WTC11 (cell line): ENCODE measurements at regions not wholly inside any gene's neighbourhood (a gene's known extent, or its start where the extent isn't known, plus 50 kb on each side); places are given as distances from the start of the nearest gene placed in this dataset.

ENCODE experiments used
- ATAC-seq: fragments of 200-7000 bp; cut with Tn5 transposase; 2 replicates; pipeline ENCODE4 v1.10.0; 2021; ENCODE audit warnings: mild to moderate bottlenecking, moderate library complexity
- CTCF ChIA-PET: fragments of 300-600 bp; sonication (Branson Sonifier 250); formaldehyde crosslinking; loops from one replicate; lab custom pipeline; 2021; ENCODE audit warnings: antibody characterized with exemption; lab: Charles Lee
- POLR2A ChIA-PET: fragments of 350-600 bp; sonication (Branson Sonifier 250); formaldehyde crosslinking; loops from one replicate; lab custom pipeline; 2021; ENCODE audit warnings: antibody characterized with exemption; lab: Charles Lee
- DNase-seq: peaks from one replicate; pipeline ENCODE4 v3.0.0; 2021; ENCODE audit warnings: low spot score
- H3K27ac Mint-ChIP-seq: 2 replicates; pipeline ENCODE4 v1.8.0; 2021; ENCODE audit warnings: mixed read lengths
- H3K27me3 Mint-ChIP-seq: 2 replicates; pipeline ENCODE4 v1.8.0; 2021; ENCODE audit warnings: low read depth, mild to moderate bottlenecking, moderate library complexity, mixed read lengths
- H3K36me3 Mint-ChIP-seq: 2 replicates; pipeline ENCODE4 v1.8.0; 2021; ENCODE audit warnings: mixed read lengths
- H3K4me1 Mint-ChIP-seq: 2 replicates; pipeline ENCODE4 v1.8.0; 2022; ENCODE audit warnings: mixed read lengths
- H3K4me3 Mint-ChIP-seq: 2 replicates; pipeline ENCODE4 v1.8.0; 2021; ENCODE audit warnings: mild to moderate bottlenecking, moderate library complexity, mixed read lengths
- H3K9me3 Mint-ChIP-seq: 2 replicates; pipeline ENCODE4 v1.8.0; 2021; ENCODE audit warnings: mixed read lengths
- ATF1 ChIP-seq: sonication (generic); formaldehyde crosslinking; IDR thresholded peaks from 2 replicates; pipeline ENCODE4 v1.8.1; 2023; ENCODE audit warnings: mild to moderate bottlenecking, moderate library complexity, missing genetic modification reagents
- CREM ChIP-seq: sonication (generic); formaldehyde crosslinking; IDR thresholded peaks from 2 replicates; pipeline ENCODE4 v1.8.1; 2022; ENCODE audit warnings: mild to moderate bottlenecking, missing genetic modification reagents, moderate library complexity
- FOXP4 ChIP-seq: sonication (generic); formaldehyde crosslinking; IDR thresholded peaks from 2 replicates; pipeline ENCODE4 v1.8.0; 2022; ENCODE audit warnings: mild to moderate bottlenecking, missing genetic modification reagents
- IRF1 ChIP-seq: sonication (generic); formaldehyde crosslinking; IDR thresholded peaks from 2 replicates; pipeline ENCODE4 v1.8.0; 2023; ENCODE audit warnings: missing genetic modification reagents
- JAZF1 ChIP-seq: fragments of 250-450 bp; sonication (Bioruptor Pico); IDR thresholded peaks from 2 replicates; pipeline ENCODE4 v1.9.0; 2021; ENCODE audit warnings: moderate library complexity, mild to moderate bottlenecking, inconsistent platforms
- KAT7 ChIP-seq: sonication (generic); formaldehyde crosslinking; IDR thresholded peaks from 2 replicates; pipeline ENCODE4 v1.8.1; 2023; ENCODE audit warnings: missing genetic modification reagents, mild to moderate bottlenecking, borderline replicate concordance
- NFE2L1 ChIP-seq: sonication (generic); formaldehyde crosslinking; IDR thresholded peaks from 2 replicates; pipeline ENCODE4 v1.8.1; 2023; ENCODE audit warnings: missing genetic modification reagents
- PRRX2 ChIP-seq: fragments of 250-450 bp; sonication (Bioruptor Pico); IDR thresholded peaks from 2 replicates; pipeline ENCODE4 v1.8.0; 2021; ENCODE audit warnings: mild to moderate bottlenecking
- TEAD1 ChIP-seq: sonication (generic); formaldehyde crosslinking; IDR thresholded peaks from 2 replicates; pipeline ENCODE4 v1.8.0; 2022; ENCODE audit warnings: mild to moderate bottlenecking, missing genetic modification reagents
- ZNF396 ChIP-seq: fragments of 250-450 bp; sonication (Bioruptor Pico); IDR thresholded peaks from 2 replicates; pipeline ENCODE4 v1.8.0; 2021; ENCODE audit warnings: mild to moderate bottlenecking, moderate library complexity, borderline replicate concordance
- TF ChIP-seq, protein P1 (sequence below): fragments of 250-450 bp; sonication (Bioruptor Pico); IDR thresholded peaks from 2 replicates; pipeline ENCODE4 v2.1.2; 2022; ENCODE audit warnings: mild to moderate bottlenecking, moderate library complexity
- TF ChIP-seq, protein P2 (sequence below): sonication (generic); formaldehyde crosslinking; IDR thresholded peaks from 2 replicates; pipeline ENCODE4 v1.8.0; 2022; ENCODE audit warnings: missing genetic modification reagents
- TF ChIP-seq, protein P3 (sequence below): fragments of 250-450 bp; sonication (Bioruptor Pico); IDR thresholded peaks from 2 replicates; pipeline ENCODE4 v1.9.0; 2021; ENCODE audit warnings: mild to moderate bottlenecking, borderline replicate concordance

DNA sequence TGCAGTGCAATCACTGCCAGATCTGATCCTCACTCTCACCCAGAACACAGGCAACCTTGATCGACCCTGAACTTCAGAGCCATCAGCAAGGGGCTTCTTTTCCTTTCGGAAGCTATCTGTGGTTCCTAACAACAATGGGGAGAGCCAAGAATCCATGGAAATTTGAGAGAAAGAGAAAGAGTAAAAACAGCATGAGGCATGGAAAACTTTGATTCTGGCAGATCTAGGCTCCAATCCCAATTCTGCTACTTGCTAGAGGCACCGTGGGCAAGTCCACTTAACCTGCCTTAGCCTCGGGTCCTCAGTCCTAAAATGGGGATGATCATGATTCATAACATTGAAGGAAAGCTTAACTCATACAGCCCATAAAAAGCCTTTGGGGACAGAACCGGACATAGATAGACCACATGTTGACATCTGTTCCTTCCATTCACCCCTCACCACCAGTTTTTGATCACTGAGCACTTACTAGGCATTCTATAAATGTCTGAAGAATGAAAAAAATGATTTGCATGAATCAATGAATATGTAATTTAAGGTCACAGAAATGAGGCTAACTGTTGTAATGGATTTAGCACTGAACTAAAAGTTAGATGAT is 605.7 kb upstream of the CFAP20DC start (continued):
- TF ChIP-seq, protein P1, sequence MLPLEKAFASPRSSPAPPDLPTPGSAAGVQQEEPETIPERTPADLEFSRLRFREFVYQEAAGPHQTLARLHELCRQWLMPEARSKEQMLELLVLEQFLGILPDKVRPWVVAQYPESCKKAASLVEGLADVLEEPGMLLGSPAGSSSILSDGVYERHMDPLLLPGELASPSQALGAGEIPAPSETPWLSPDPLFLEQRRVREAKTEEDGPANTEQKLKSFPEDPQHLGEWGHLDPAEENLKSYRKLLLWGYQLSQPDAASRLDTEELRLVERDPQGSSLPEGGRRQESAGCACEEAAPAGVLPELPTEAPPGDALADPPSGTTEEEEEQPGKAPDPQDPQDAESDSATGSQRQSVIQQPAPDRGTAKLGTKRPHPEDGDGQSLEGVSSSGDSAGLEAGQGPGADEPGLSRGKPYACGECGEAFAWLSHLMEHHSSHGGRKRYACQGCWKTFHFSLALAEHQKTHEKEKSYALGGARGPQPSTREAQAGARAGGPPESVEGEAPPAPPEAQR, result no peak
- no peak for TF ChIP-seq NFE2L1 (CRISPR knock-in tag)
- TF ChIP-seq, protein P2, sequence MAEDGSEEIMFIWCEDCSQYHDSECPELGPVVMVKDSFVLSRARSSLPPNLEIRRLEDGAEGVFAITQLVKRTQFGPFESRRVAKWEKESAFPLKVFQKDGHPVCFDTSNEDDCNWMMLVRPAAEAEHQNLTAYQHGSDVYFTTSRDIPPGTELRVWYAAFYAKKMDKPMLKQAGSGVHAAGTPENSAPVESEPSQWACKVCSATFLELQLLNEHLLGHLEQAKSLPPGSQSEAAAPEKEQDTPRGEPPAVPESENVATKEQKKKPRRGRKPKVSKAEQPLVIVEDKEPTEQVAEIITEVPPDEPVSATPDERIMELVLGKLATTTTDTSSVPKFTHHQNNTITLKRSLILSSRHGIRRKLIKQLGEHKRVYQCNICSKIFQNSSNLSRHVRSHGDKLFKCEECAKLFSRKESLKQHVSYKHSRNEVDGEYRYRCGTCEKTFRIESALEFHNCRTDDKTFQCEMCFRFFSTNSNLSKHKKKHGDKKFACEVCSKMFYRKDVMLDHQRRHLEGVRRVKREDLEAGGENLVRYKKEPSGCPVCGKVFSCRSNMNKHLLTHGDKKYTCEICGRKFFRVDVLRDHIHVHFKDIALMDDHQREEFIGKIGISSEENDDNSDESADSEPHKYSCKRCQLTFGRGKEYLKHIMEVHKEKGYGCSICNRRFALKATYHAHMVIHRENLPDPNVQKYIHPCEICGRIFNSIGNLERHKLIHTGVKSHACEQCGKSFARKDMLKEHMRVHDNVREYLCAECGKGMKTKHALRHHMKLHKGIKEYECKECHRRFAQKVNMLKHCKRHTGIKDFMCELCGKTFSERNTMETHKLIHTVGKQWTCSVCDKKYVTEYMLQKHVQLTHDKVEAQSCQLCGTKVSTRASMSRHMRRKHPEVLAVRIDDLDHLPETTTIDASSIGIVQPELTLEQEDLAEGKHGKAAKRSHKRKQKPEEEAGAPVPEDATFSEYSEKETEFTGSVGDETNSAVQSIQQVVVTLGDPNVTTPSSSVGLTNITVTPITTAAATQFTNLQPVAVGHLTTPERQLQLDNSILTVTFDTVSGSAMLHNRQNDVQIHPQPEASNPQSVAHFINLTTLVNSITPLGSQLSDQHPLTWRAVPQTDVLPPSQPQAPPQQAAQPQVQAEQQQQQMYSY (CRISPR knock-in tag), result no peak
- TF ChIP-seq, protein P3, sequence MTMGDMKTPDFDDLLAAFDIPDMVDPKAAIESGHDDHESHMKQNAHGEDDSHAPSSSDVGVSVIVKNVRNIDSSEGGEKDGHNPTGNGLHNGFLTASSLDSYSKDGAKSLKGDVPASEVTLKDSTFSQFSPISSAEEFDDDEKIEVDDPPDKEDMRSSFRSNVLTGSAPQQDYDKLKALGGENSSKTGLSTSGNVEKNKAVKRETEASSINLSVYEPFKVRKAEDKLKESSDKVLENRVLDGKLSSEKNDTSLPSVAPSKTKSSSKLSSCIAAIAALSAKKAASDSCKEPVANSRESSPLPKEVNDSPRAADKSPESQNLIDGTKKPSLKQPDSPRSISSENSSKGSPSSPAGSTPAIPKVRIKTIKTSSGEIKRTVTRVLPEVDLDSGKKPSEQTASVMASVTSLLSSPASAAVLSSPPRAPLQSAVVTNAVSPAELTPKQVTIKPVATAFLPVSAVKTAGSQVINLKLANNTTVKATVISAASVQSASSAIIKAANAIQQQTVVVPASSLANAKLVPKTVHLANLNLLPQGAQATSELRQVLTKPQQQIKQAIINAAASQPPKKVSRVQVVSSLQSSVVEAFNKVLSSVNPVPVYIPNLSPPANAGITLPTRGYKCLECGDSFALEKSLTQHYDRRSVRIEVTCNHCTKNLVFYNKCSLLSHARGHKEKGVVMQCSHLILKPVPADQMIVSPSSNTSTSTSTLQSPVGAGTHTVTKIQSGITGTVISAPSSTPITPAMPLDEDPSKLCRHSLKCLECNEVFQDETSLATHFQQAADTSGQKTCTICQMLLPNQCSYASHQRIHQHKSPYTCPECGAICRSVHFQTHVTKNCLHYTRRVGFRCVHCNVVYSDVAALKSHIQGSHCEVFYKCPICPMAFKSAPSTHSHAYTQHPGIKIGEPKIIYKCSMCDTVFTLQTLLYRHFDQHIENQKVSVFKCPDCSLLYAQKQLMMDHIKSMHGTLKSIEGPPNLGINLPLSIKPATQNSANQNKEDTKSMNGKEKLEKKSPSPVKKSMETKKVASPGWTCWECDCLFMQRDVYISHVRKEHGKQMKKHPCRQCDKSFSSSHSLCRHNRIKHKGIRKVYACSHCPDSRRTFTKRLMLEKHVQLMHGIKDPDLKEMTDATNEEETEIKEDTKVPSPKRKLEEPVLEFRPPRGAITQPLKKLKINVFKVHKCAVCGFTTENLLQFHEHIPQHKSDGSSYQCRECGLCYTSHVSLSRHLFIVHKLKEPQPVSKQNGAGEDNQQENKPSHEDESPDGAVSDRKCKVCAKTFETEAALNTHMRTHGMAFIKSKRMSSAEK (CRISPR knock-in tag), result no peak

- Mint-ChIP-seq H3K27ac (no peak overlapping the region), H3K36me3 (peaks cover 2% of the 10 kb centered on the region), H3K27me3 (peaks cover 2% of the 10 kb centered on the region; the same call in 1 of the 2 replicates), H3K9me3 (peaks cover 21% of the 10 kb centered on the region), H3K4me1 (peaks cover 3% of the 10 kb centered on the region)
- POLR2A ChIA-PET, result no interaction called here
- no peak for ATAC-seq
- TF ChIP-seq JAZF1, result no peak
- TF ChIP-seq PRRX2 (CRISPR knock-in tag), result no peak
- no peak for TF ChIP-seq ZNF396 (CRISPR knock-in tag)
- TF ChIP-seq FOXP4, result no peak
- no peak for TF ChIP-seq CREM (CRISPR knock-in tag)
- TF ChIP-seq TEAD1 (CRISPR knock-in tag), result no peak
- TF ChIP-seq ATF1 (CRISPR knock-in tag), result no peak
- TF ChIP-seq IRF1 (CRISPR knock-in tag), result no peak
- TF ChIP-seq KAT7, result no peak
- TF ChIP-seq, all 79 proteins: peak for 0
- CTCF ChIA-PET, result no interaction called here
- no peak for DNase-seq
- no peak overlapping the region for H3K4me3 Mint-ChIP-seq
These were observed 604.9 kb upstream of the CFAP20DC start for GRCh38 chr3:59654480-59655417.
